Karpas-422 (cell line): ENCODE measurements at regions not wholly inside any gene's neighbourhood (a gene's known extent, or its start where the extent isn't known, plus 50 kb on each side); places are given as distances from the start of the nearest gene placed in this dataset.

Experiments
- DNase-seq: peaks from one replicate; pipeline ENCODE4 v3.0.0-alpha.2; 2015
- H2AFZ ChIP-seq: fragments of 200-600 bp; sonication (generic); 2 replicates; pipeline ENCODE4 v1.6.1; 2014; ENCODE audit warnings: antibody characterized with exemption, low read length, mixed read lengths
- H3K27ac ChIP-seq: fragments of 200-600 bp; sonication (generic); 2 replicates; pipeline ENCODE4 v1.5.1; 2014; ENCODE audit warnings: mild to moderate bottlenecking, low read length, moderate library complexity
- H3K27me3 ChIP-seq: fragments of 200-600 bp; sonication (generic); 2 replicates; pipeline ENCODE4 v1.6.1; 2014; ENCODE audit warnings: low read length, mixed read lengths
- H3K36me3 ChIP-seq: fragments of 200-600 bp; sonication (generic); 2 replicates; pipeline ENCODE4 v1.6.1; 2014; ENCODE audit warnings: low read length, mixed read lengths; ENCODE audit not compliant: insufficient read depth
- H3K4me1 ChIP-seq: fragments of 200-600 bp; sonication (generic); 2 replicates; pipeline ENCODE4 v1.6.1; 2014; ENCODE audit warnings: mild to moderate bottlenecking, low read length, mixed read lengths
- H3K4me2 ChIP-seq: fragments of 200-600 bp; sonication (generic); 2 replicates; pipeline ENCODE4 v1.6.1; 2014; ENCODE audit warnings: low read length, low read depth, mild to moderate bottlenecking; ENCODE audit not compliant: poor library complexity, severe bottlenecking
- H3K4me3 ChIP-seq: fragments of 200-600 bp; sonication (generic); 2 replicates; pipeline ENCODE4 v1.5.1; 2014; ENCODE audit warnings: mild to moderate bottlenecking, antibody characterized with exemption, low read length, mixed read lengths
- H3K79me2 ChIP-seq: fragments of 200-600 bp; sonication (generic); 2 replicates; pipeline ENCODE4 v1.6.1; 2014; ENCODE audit warnings: mild to moderate bottlenecking, low read length, mixed read lengths
- H3K9ac ChIP-seq: fragments of 200-600 bp; sonication (generic); 2 replicates; pipeline ENCODE4 v1.6.0; 2014; ENCODE audit warnings: low read length
- H3K9me2 ChIP-seq: fragments of 200-600 bp; sonication (generic), shearing (Covaris generic); replicated peaks from 2 replicates; pipeline ENCODE4 v1.6.0; 2014; ENCODE audit warnings: mild to moderate bottlenecking, low read length, moderate library complexity; ENCODE audit not compliant: insufficient read depth
- H3K9me3 ChIP-seq: fragments of 300-700, 200-600 bp; sonication (generic); 2 replicates; pipeline ENCODE4 v1.6.1; 2014; ENCODE audit warnings: low read length, mixed read lengths
- H4K20me1 ChIP-seq: fragments of 200-600 bp; sonication (generic); 2 replicates; pipeline ENCODE4 v1.6.1; 2014; ENCODE audit warnings: mild to moderate bottlenecking, antibody characterized with exemption, low read length, low read depth; ENCODE audit not compliant: insufficient read depth

- Histone ChIP-seq H3K4me1 (no peaks in the 10 kb centered on the region), H3K36me3 (no peaks in the 10 kb centered on the region), H3K9me3 (peaks cover 16% of the 10 kb centered on the region), H3K4me3 (no peak overlapping the region), H3K9ac (no peak overlapping the region), H3K27ac (no peak overlapping the region), H4K20me1 (no peaks in the 10 kb centered on the region), H3K27me3 (no peaks in the 10 kb centered on the region), H3K9me2 (no peaks in the 10 kb centered on the region), H2AFZ (no peak overlapping the region), H3K79me2 (no peaks in the 10 kb centered on the region), H3K4me2 (no peak overlapping the region)
- DNase-seq = no peak
These were observed 151.8 kb downstream of the KIF26A start for GRCh38 chr14:104290058-104290667.

DNA sequence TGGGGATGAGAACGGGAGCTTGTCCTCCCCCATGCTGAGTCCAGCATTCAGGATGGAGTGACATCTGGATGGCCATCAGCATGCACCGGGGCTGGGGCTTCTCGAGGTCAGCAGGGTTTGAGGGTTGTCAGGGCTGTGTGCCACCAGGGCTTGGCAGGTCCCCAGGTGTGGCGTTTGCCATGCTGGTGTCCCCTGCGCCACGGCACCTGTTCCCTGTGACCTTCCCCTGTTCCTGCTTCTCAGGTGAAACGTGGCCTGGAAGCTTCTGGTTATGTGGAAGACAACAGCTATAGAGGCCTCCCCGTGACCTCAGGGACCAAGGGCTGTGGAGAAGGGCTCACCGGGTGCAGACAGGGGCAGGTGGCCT lies 152.4 kb downstream of the KIF26A start:
- H3K4me3 ChIP-seq = no peak overlapping the region
- no peak for DNase-seq
- no peak overlapping the region for H3K27ac ChIP-seq
- H3K79me2 ChIP-seq = no peaks in the 10 kb centered on the region
- no peaks in the 10 kb centered on the region for H3K27me3 ChIP-seq
- no peaks in the 10 kb centered on the region for H4K20me1 ChIP-seq
- no peak overlapping the region for H3K9ac ChIP-seq
- no peaks in the 10 kb centered on the region for H3K36me3 ChIP-seq
- H3K9me2 ChIP-seq = no peaks in the 10 kb centered on the region
- H3K4me2 ChIP-seq = no peak overlapping the region
- no peak overlapping the region for H2AFZ ChIP-seq
- H3K4me1 ChIP-seq = no peaks in the 10 kb centered on the region
- H3K9me3 ChIP-seq = peaks cover 16% of the 10 kb centered on the region

DNA sequence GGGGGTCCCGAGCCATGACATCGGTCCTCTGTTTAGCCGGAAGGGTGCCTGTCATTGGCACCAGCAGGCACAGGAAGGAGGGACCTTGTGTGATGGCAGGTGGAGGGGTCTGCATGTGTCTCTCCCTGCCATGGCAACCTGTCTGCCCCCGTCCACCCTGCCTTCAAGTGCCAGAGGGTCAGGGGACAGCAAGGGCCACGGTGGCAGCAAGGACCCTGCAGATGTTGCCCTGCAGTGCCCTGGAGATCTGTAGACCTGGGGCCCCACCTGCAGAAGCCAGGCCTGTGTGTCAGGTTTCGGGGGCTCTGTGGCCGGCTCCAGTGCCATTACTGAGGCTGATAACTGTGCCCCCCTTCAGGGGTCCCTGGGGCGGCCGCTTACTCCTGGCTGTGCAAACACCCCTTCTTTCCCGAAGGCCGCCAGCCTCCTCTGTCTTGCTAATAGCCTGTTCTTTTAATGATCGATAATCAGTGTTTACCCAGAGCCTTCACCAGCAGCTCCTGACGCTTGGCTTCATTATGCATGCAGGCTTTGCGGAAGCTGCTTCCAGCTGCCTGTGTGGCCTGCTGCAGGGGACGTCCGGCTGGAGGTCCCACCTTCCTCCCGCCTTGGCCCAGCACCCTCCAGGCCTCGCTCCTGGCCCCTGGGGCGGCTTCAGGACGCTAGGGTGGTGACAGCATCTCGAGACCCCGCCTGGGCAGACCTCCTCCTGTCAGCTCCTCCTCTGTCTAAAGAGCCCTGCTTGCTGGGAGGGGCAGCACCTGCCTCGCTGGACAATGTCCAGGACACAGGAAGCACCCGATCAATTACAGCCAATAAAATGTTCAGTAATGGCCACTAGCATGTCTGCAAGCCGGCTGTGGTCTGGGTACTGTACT lies 153.0 kb downstream of the KIF26A start:
- Histone ChIP-seq H3K4me2 (no peak overlapping the region), H3K9ac (no peak overlapping the region), H3K4me3 (no peak overlapping the region), H3K4me1 (no peaks in the 10 kb centered on the region), H4K20me1 (no peaks in the 10 kb centered on the region), H2AFZ (no peak overlapping the region), H3K79me2 (no peaks in the 10 kb centered on the region), H3K9me2 (no peaks in the 10 kb centered on the region), H3K27ac (no peak overlapping the region), H3K36me3 (no peaks in the 10 kb centered on the region), H3K27me3 (no peaks in the 10 kb centered on the region), H3K9me3 (peaks cover 16% of the 10 kb centered on the region)
- no peak for DNase-seq

- Histone ChIP-seq H3K9me3 (peaks cover 16% of the 10 kb centered on the region), H3K4me1 (no peaks in the 10 kb centered on the region), H3K9me2 (no peaks in the 10 kb centered on the region), H3K27me3 (no peaks in the 10 kb centered on the region), H3K36me3 (no peaks in the 10 kb centered on the region), H3K79me2 (no peaks in the 10 kb centered on the region), H3K9ac (no peak overlapping the region), H4K20me1 (no peaks in the 10 kb centered on the region), H3K4me3 (no peak overlapping the region), H2AFZ (no peak overlapping the region), H3K4me2 (no peak overlapping the region), H3K27ac (no peak overlapping the region)
- no peak for DNase-seq
These were observed 153.9 kb downstream of the KIF26A start for GRCh38 chr14:104292084-104292970.

DNA sequence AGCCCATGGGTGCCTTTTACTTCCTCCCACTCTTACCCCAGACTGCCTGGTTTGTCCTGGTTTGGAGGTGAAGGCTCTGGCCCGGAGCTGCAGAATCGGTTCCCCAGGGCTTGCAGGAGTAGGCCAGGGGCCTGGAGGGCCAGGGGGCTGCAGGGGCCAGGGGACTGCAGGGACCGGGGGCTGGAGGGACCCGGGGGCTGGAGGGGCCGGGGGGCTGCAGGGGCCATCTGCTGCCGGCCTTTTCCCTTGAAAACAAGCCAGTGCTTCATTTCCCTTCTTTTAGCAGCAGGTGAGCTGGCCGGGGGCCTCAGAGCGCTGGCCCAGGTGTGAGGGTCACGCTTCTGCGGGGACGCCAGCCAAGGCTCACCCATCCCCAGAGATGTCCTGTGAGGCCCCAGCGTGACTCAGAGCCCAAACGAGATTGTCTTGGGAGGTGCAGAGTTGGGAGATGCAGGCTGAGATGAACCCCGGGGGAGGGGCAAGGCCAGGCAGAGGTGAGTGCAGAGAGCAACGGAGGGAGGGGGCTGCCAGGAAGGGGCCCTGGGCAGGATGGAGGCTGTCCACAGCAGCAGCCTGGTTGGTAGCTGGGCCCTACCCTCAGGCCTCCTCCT lies 154.9 kb downstream of the KIF26A start:
- Histone ChIP-seq H3K79me2 (no peaks in the 10 kb centered on the region), H3K9me3 (peaks cover 15% of the 10 kb centered on the region), H3K27me3 (no peaks in the 10 kb centered on the region), H2AFZ (no peak overlapping the region), H4K20me1 (no peaks in the 10 kb centered on the region), H3K9me2 (no peaks in the 10 kb centered on the region), H3K4me2 (no peak overlapping the region), H3K9ac (no peak overlapping the region), H3K4me1 (no peaks in the 10 kb centered on the region), H3K27ac (no peak overlapping the region), H3K36me3 (no peaks in the 10 kb centered on the region), H3K4me3 (no peak overlapping the region)
- no peak for DNase-seq

- Histone ChIP-seq H3K27ac (no peak overlapping the region), H3K9ac (no peak overlapping the region), H3K9me3 (peaks cover 8% of the 10 kb centered on the region), H3K79me2 (no peaks in the 10 kb centered on the region), H3K36me3 (no peaks in the 10 kb centered on the region), H3K4me2 (no peak overlapping the region), H3K4me1 (no peaks in the 10 kb centered on the region), H3K9me2 (no peaks in the 10 kb centered on the region), H3K4me3 (no peak overlapping the region), H3K27me3 (no peaks in the 10 kb centered on the region), H4K20me1 (no peaks in the 10 kb centered on the region), H2AFZ (no peak overlapping the region)
- DNase-seq = peak; percentile 52
These were observed 155.7 kb downstream of the KIF26A start for GRCh38 chr14:104293851-104294627.

DNA sequence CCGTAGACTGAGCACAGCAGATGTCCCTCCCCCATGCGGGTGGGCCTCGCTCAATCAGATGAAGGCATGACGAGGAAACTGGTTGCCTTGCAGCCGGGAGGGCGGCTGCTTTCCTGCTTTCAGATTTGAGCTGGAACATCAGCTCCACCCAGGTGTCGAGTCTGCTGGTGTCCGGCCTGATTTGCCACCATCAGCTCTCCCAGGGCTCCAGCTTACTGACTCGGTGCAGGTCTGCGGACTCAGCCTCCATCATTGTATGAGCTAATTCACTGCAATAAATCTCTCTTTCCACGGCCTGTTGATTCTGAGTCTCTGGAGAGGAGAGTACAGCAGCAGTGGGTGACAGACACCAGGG lies 156.2 kb downstream of the KIF26A start:
- H3K4me3 ChIP-seq = no peak overlapping the region
- H3K9me2 ChIP-seq = no peaks in the 10 kb centered on the region
- peaks cover 7% of the 10 kb centered on the region for H3K9me3 ChIP-seq
- no peak for DNase-seq
- no peaks in the 10 kb centered on the region for H4K20me1 ChIP-seq
- H3K9ac ChIP-seq = no peak overlapping the region
- H3K79me2 ChIP-seq = no peaks in the 10 kb centered on the region
- H2AFZ ChIP-seq = no peak overlapping the region
- no peaks in the 10 kb centered on the region for H3K27me3 ChIP-seq
- H3K4me2 ChIP-seq = no peak overlapping the region
- no peaks in the 10 kb centered on the region for H3K4me1 ChIP-seq
- H3K36me3 ChIP-seq = no peaks in the 10 kb centered on the region
- H3K27ac ChIP-seq = no peak overlapping the region
